Heart right ventricle (tissue), 16 donors: ENCODE measurements at regions not wholly inside any gene's neighbourhood (a gene's known extent, or its start where the extent isn't known, plus 50 kb on each side); places are given as distances from the start of the nearest gene placed in this dataset.

Experiments
- ATAC-seq, 8 donors: fragments of 200-7000 bp; cut with Tn5 transposase; one replicate each; pipeline ENCODE4 v1.9.1; 2020; ENCODE audit warnings: mild to moderate bottlenecking in 8 of 8, moderate library complexity in 8 of 8, moderate number of reproducible peaks in 1 of 8
- DNase-seq, 2 donors: peaks; one replicate each; pipeline ENCODE4 v3.0.0-alpha.2; 2020
- H3K27ac ChIP-seq, 10 donors: fragments of 200-600 bp; sonication (generic) in 2 of 10; one replicate each; pipeline versions ENCODE4 v1.5.0 to v1.8.0; 2020 to 2022; ENCODE audit warnings: mild to moderate bottlenecking in 3 of 10
- H3K27me3 ChIP-seq, 7 donors: fragments of 200-600 bp; one replicate each; pipeline ENCODE4 v1.8.0; 2021 to 2022; ENCODE audit warnings: mild to moderate bottlenecking in 2 of 7
- H3K36me3 ChIP-seq, 9 donors: fragments of 200-600 bp; sonication (generic) in 1 of 9; one replicate each; pipeline versions ENCODE4 v1.5.0 to v1.8.0; 2020 to 2022; ENCODE audit warnings: mild to moderate bottlenecking in 2 of 9
- H3K4me1 ChIP-seq, 9 donors: fragments of 200-600 bp; sonication (generic) in 1 of 9; one replicate each; pipeline versions ENCODE4 v1.5.0 to v1.8.0; 2020 to 2022; ENCODE audit warnings: mild to moderate bottlenecking in 4 of 9
- H3K4me3 ChIP-seq, 10 donors: fragments of 200-600 bp; sonication (generic) in 2 of 10; one replicate each; pipeline versions ENCODE4 v1.5.0 to v1.8.0; 2020 to 2022; ENCODE audit warnings: mild to moderate bottlenecking in 7 of 10, moderate library complexity in 2 of 10
- H3K9me3 ChIP-seq, 11 donors: fragments of 200-600 bp in 10 of 11; sonication (generic) in 2 of 11; one replicate each; pipeline versions ENCODE4 v1.5.0 to v1.8.0; 2013 to 2022; ENCODE audit warnings: mild to moderate bottlenecking in 2 of 11, control low read depth in 1 of 11, moderate library complexity in 1 of 11
- CTCF ChIP-seq, 9 donors: fragments of 200-600 bp; sonication (generic) in 2 of 9; IDR thresholded peaks; one replicate each; pipeline versions ENCODE4 v1.5.0 to v1.8.0; 2021 to 2022; ENCODE audit warnings: antibody characterized with exemption in 9 of 9, mild to moderate bottlenecking in 5 of 9, moderate library complexity in 1 of 9
- whole genome bisulfite sequencing, 2 donors: extraction: QIAGEN DNeasy Blood & Tissue Kit; methylation state at CpG; one replicate each; pipeline ENCODE4 v1.1.7; 2013; ENCODE audit warnings: inconsistent platforms in 1 of 2; 5-methylcytosine and 5-hydroxymethylcytosine counted together
- intact Hi-C, 10 donors: fragments of 100-400 bp; cut with DNase I; formaldehyde crosslinking; loops; one replicate each; pipeline versions ENCODE4 v1.11.1 to v1.14.2; 2022
- donor health status: Arrhythmogenic right ventricular cardiomyopathy.
- donor health status: ischemic (EF 13 %, LVEDD 7.1; RV severe dilation, severe dysfunction).
- donor health status: healthy with polysubstance abuse.
- donor health status: DM: no; HTN: yes; CAD: no.
- donor health status: DM: no; HTN: no; CAD: no.
- donor health status: ischemic (EF 25% LVEDD 6.9; RV normal size, moderate dysfunction).
- donor health status: ischemic (EF 25% LVEDD 5.7; RV mildly dilated, moderate dysfunction).
- donor health status: healthy.
- donor health status: DM: yes; HTN: yes; CAD: no.
- donor health status: Ischemic cardiomyopathy.
- donor health status: ischemic (EF 35%, LVEDD 5.7; RV mildly dilated, moderate dysfunction).
- donor health status: nonischemic (EF 11% LVEDD 7.7; RV severe dilation, severe dysfunction).
- donor health status: DM: yes; HTN: yes; CAD: no.
- donor health status: PGD.
- donor health status: ischemic (EF 29% LVEDD 5.4; RV normal size, mild dysfunction).
- donor health status: nonischemic (EF 23%, LVEDD 6.1; RV moderate dilation, normal function).

- 93 to 94% methylated on average over 16 of the region's 16 CpGs for WGBS, 2 donors
- no peak overlapping the region for H3K27ac ChIP-seq
- intact Hi-C loops = loop anchor here in 2 of 10 donors (5.0 to 10.0 kb wide), 2 partner anchors 149 to 236 kb away; no protein-coding TSS in a partner anchor
- no peaks in the 10 kb centered on the region for H3K9me3 ChIP-seq
- H3K4me3 ChIP-seq = no peak overlapping the region
- no peak for ATAC-seq
- no peak for DNase-seq
- H3K4me1 ChIP-seq = peaks cover 0 to 21% (median 4%) of the 10 kb centered on the region in 9 donors
- H3K27me3 ChIP-seq = no peaks in the 10 kb centered on the region
- TF ChIP-seq CTCF (IDR thresholded peaks at IDR 0.05) = no peak
- H3K36me3 ChIP-seq = peaks cover 0 to 14% (median 0%) of the 10 kb centered on the region in 9 donors
Measured at GRCh38 chr4:3343358-3343757, 50.5 kb downstream of the RGS12 start.

GRCh38 chr4:3344104-3344503 lies 51.3 kb downstream of the RGS12 start:
- DNase-seq (no peak), ATAC-seq (no peak)
- H3K4me1 ChIP-seq = peaks cover 0 to 21% (median 4%) of the 10 kb centered on the region in 9 donors
- peaks cover 0 to 14% (median 0%) of the 10 kb centered on the region in 9 donors for H3K36me3 ChIP-seq
- no peaks in the 10 kb centered on the region for H3K9me3 ChIP-seq
- no peak overlapping the region for H3K27ac ChIP-seq
- H3K27me3 ChIP-seq = no peaks in the 10 kb centered on the region
- intact Hi-C loops = loop anchor here in 4 of 10 donors (2.0 to 10.0 kb wide), 3 partner anchors 99 to 237 kb away; no protein-coding TSS in a partner anchor
- TF ChIP-seq CTCF (IDR thresholded peaks at IDR 0.05) = no peak
- H3K4me3 ChIP-seq = no peak overlapping the region
- 95% methylated on average over 9 of the region's 9 CpGs for WGBS, 2 donors

GRCh38 chr4:3344596-3344995 lies 51.8 kb downstream of the RGS12 start:
- H3K27me3 ChIP-seq = no peaks in the 10 kb centered on the region
- H3K4me1 ChIP-seq = peaks cover 0 to 21% (median 4%) of the 10 kb centered on the region in 9 donors
- intact Hi-C loops = loop anchor here in 4 of 10 donors (2.0 to 10.0 kb wide), 3 partner anchors 98 to 237 kb away; no protein-coding TSS in a partner anchor
- 72 to 90% methylated on average over 4 of the region's 4 CpGs for WGBS, 2 donors
- ATAC-seq = no peak
- no peaks in the 10 kb centered on the region for H3K9me3 ChIP-seq
- no peak overlapping the region for H3K27ac ChIP-seq
- DNase-seq = no peak
- peaks cover 0 to 14% (median 0%) of the 10 kb centered on the region in 9 donors for H3K36me3 ChIP-seq
- no peak for TF ChIP-seq CTCF (IDR thresholded peaks at IDR 0.05)
- no peak overlapping the region for H3K4me3 ChIP-seq

GRCh38 chr4:3345384-3345783 lies 52.6 kb downstream of the RGS12 start:
- Histone ChIP-seq H3K27ac (no peak overlapping the region), H3K36me3 (peaks cover 0 to 14% (median 0%) of the 10 kb centered on the region in 9 donors), H3K9me3 (no peaks in the 10 kb centered on the region), H3K4me3 (no peak overlapping the region), H3K4me1 (peaks cover 0 to 21% (median 4%) of the 10 kb centered on the region in 9 donors), H3K27me3 (no peaks in the 10 kb centered on the region)
- WGBS, 2 donors = 90 to 91% methylated on average over 5 of the region's 5 CpGs
- TF ChIP-seq CTCF (IDR thresholded peaks at IDR 0.05) = no peak
- ATAC-seq (no peak), DNase-seq (no peak)
- intact Hi-C loops = loop anchor here in 3 of 10 donors (2.0 to 10.0 kb wide), 3 partner anchors 97 to 151 kb away; partner anchors contain the start of gene HGFAC (in 1 of the 3)
